Keratinocyte (primary cell): ENCODE measurements at regions not wholly inside any gene's neighbourhood (a gene's known extent, or its start where the extent isn't known, plus 50 kb on each side); places are given as distances from the start of the nearest gene placed in this dataset.

ENCODE experiments used
- DNase-seq: peaks from one replicate; pipeline ENCODE4 v3.0.0-alpha.2; 2011; ENCODE audit warnings: low read depth, missing footprints, low spot score
- FAIRE-seq: peaks from 2 replicates; lab custom pipeline; 2011; peaks lifted over from hg19 to GRCh38; lab: Jason Lieb, UNC
- H2AFZ ChIP-seq: 2 replicates; pipeline ENCODE4 v1.6.0; 2012; ENCODE audit warnings: low read length, control low read depth, inconsistent platforms; ENCODE audit not compliant: control insufficient read depth
- H3K27ac ChIP-seq: 2 replicates; pipeline ENCODE4 v1.5.1; 2011; ENCODE audit warnings: low read length; ENCODE audit not compliant: control insufficient read depth, insufficient read depth
- H3K27me3 ChIP-seq: 3 replicates; pipeline ENCODE4 v1.6.0; 2011; ENCODE audit warnings: low read length; ENCODE audit not compliant: control insufficient read depth, insufficient read depth; ENCODE audit errors: extremely low read depth
- H3K36me3 ChIP-seq, 2 experiments: 2 replicates in 1 of 2; 3 replicates in 1 of 2; pipeline ENCODE4 v1.5.1; 2011; ENCODE audit warnings: low read length in 2 of 2, mild to moderate bottlenecking in 1 of 2; ENCODE audit not compliant: control insufficient read depth in 2 of 2, insufficient read depth in 2 of 2; ENCODE audit errors: extremely low read depth in 1 of 2
- H3K4me1 ChIP-seq: 3 replicates; pipeline ENCODE4 v1.5.1; 2011; ENCODE audit warnings: low read length; ENCODE audit not compliant: control insufficient read depth, insufficient read depth; ENCODE audit errors: extremely low read depth
- H3K4me2 ChIP-seq: 3 replicates; pipeline ENCODE4 v1.6.0; 2011; ENCODE audit warnings: low read depth, low read length; ENCODE audit not compliant: control insufficient read depth, insufficient read depth; ENCODE audit errors: extremely low read depth
- H3K4me3 ChIP-seq, 3 experiments: fragments of 200-600 bp in 1 of 3; sonication (generic) in 1 of 3; 2 replicates in 2 of 3; 3 replicates in 1 of 3; pipeline ENCODE4 v1.5.1; 2011 to 2016; ENCODE audit warnings: low read length in 3 of 3, mild to moderate bottlenecking in 3 of 3, control low read depth in 2 of 3, inconsistent platforms in 1 of 3, low read depth in 1 of 3, mixed read lengths in 1 of 3, mixed run types in 1 of 3, moderate library complexity in 1 of 3; ENCODE audit not compliant: control insufficient read depth in 2 of 3, insufficient read depth in 2 of 3; ENCODE audit errors: extremely low read depth in 1 of 3
- H3K79me2 ChIP-seq: 2 replicates; pipeline ENCODE4 v1.6.0; 2012; ENCODE audit warnings: low read length; ENCODE audit not compliant: control insufficient read depth, insufficient read depth
- H3K9ac ChIP-seq: 3 replicates; pipeline ENCODE4 v1.6.0; 2011; ENCODE audit warnings: low read length; ENCODE audit not compliant: control insufficient read depth, insufficient read depth; ENCODE audit errors: extremely low read depth
- H3K9me1 ChIP-seq: 3 replicates; pipeline ENCODE4 v1.6.0; 2011; ENCODE audit warnings: low read length; ENCODE audit not compliant: control insufficient read depth, insufficient read depth; ENCODE audit errors: extremely low read depth
- H3K9me3 ChIP-seq: 2 replicates; pipeline ENCODE4 v1.5.1; 2012; ENCODE audit warnings: low read depth, low read length; ENCODE audit not compliant: control insufficient read depth
- H4K20me1 ChIP-seq: 3 replicates; pipeline ENCODE4 v1.6.0; 2011; ENCODE audit warnings: low read length; ENCODE audit not compliant: control insufficient read depth, insufficient read depth; ENCODE audit errors: extremely low read depth
- CTCF ChIP-seq, 3 experiments: IDR thresholded peaks in 1 of 3; conservative IDR thresholded peaks in 1 of 3; optimal IDR thresholded peaks in 1 of 3; 2 replicates in 2 of 3; 3 replicates in 1 of 3; pipeline versions ENCODE3 to v1.5.1; 2011; ENCODE audit warnings: low read length in 3 of 3, mild to moderate bottlenecking in 3 of 3, moderate library complexity in 2 of 3, control low read depth in 1 of 3, inconsistent platforms in 1 of 3; ENCODE audit not compliant: insufficient read depth in 2 of 3; ENCODE audit errors: extremely low read depth in 1 of 3
- EZH2 ChIP-seq: IDR thresholded peaks from one replicate; pipeline ENCODE4 v1.6.1; 2012; ENCODE audit warnings: inconsistent platforms, mild to moderate bottlenecking, low read length, moderate library complexity
- dilution Hi-C: fragments of 300-500 bp; cut with MboI; formaldehyde crosslinking; loops from one replicate; pipeline ENCODE4 v1.7.0; 2020; ENCODE audit warnings: low sequenced_read_pairs; ENCODE audit not compliant: extremely low pct_ligation_motif_present

GRCh38 chr6:169035385-169036240, 218.0 kb downstream of the THBS2 start:
- peak; percentile 21 for DNase-seq
- no peak overlapping the region for H3K4me3 ChIP-seq
- dilution Hi-C loops, result no loop called here
- peaks cover 11% of the 10 kb centered on the region for H3K4me1 ChIP-seq
- no peak overlapping the region for H3K27ac ChIP-seq
- H3K9me3 ChIP-seq, result no peaks in the 10 kb centered on the region
- no peaks in the 10 kb centered on the region for H3K36me3 ChIP-seq
- H3K4me2 ChIP-seq, result peak overlapping the region; percentile 49
- H3K9ac ChIP-seq, result no peak overlapping the region
- peak overlapping the region; percentile 77 for H2AFZ ChIP-seq
- TF ChIP-seq CTCF (optimal IDR thresholded peaks at IDR 0.05 in 1 of 3, IDR thresholded peaks at IDR 0.05 in 1 of 3, conservative IDR thresholded peaks at IDR 0.05 in 1 of 3; ENCODE audit: extremely low read depth in 1 of 3, insufficient read depth in 2 of 3, low read length in 3 of 3) (no peak), EZH2 (no peak)
- H3K27me3 ChIP-seq, result no peaks in the 10 kb centered on the region
- no peaks in the 10 kb centered on the region for H3K9me1 ChIP-seq
- peak; percentile 53 for FAIRE-seq
- H3K79me2 ChIP-seq, result no peaks in the 10 kb centered on the region
- no peaks in the 10 kb centered on the region for H4K20me1 ChIP-seq

GRCh38 chr6:169034516-169035167, 219.0 kb downstream of the THBS2 start:
- Histone ChIP-seq H3K36me3 (no peaks in the 10 kb centered on the region), H3K27me3 (no peaks in the 10 kb centered on the region), H4K20me1 (no peaks in the 10 kb centered on the region), H3K4me1 (peaks cover 11% of the 10 kb centered on the region), H3K4me2 (no peak overlapping the region), H3K9me3 (no peaks in the 10 kb centered on the region), H3K9me1 (no peaks in the 10 kb centered on the region), H2AFZ (no peak overlapping the region), H3K4me3 (no peak overlapping the region), H3K9ac (no peak overlapping the region), H3K79me2 (no peaks in the 10 kb centered on the region), H3K27ac (no peak overlapping the region)
- dilution Hi-C loops, result no loop called here
- FAIRE-seq (no peak), DNase-seq (no peak)
- TF ChIP-seq CTCF (optimal IDR thresholded peaks at IDR 0.05 in 1 of 3, IDR thresholded peaks at IDR 0.05 in 1 of 3, conservative IDR thresholded peaks at IDR 0.05 in 1 of 3; ENCODE audit: extremely low read depth in 1 of 3, insufficient read depth in 2 of 3, low read length in 3 of 3) (no peak), EZH2 (no peak)
